K562 (cell line): ENCODE measurements at regions not wholly inside any gene's neighbourhood (a gene's known extent, or its start where the extent isn't known, plus 50 kb on each side); places are given as distances from the start of the nearest gene placed in this dataset.

ENCODE experiments used
- FOSL1 ChIP-seq: fragments of 200-800 bp; sonication (Bioruptor generic); conservative IDR thresholded peaks from 2 replicates; pipeline ENCODE4 v1.6.1; 2016; ENCODE audit warnings: missing genetic modification characterization, missing compliant biosample characterization
- ZZZ3 ChIP-seq: fragments of 450-650 bp; IDR thresholded peaks from 2 replicates; pipeline ENCODE4 v1.6.1; 2016; ENCODE audit warnings: antibody characterized with exemption, mild to moderate bottlenecking, moderate library complexity

- no peak for TF ChIP-seq FOSL1 (tag)
- no peak for TF ChIP-seq ZZZ3
These were observed 1125.0 kb upstream of the FAM98A start for GRCh38 chr2:34724107-34724506.
